ENCODE measurements at regions not wholly inside any gene's neighbourhood (a gene's known extent, or its start where the extent isn't known, plus 50 kb on each side); places are given as distances from the start of the nearest gene placed in this dataset.
A peak's percentile ranks its signal among the peaks of the same experiment; 100 is the strongest.
"Not testable (repeated sequence)": the region's sequence is repeated elsewhere in the genome, so short reads cannot be mapped to it uniquely, and the experiment has no call there.

DNA sequence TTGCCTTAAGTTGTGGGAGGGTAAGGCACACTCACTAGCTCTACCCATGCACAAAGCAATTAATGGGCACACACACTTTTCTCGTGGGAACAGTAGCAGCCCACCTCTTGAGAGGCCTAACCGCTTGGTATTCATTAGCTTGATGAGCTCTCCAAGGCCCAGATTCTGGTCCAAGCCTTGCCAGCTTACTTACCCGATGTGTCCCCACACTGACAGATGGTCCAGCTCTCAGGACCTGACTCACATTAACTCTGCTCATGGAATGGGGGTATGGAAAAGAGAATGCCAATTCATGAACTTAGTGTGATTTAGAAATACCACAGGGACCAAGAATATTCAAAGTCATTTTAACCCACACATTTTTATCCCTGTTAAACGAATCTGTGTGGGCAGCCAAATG, 106.8 kb upstream of the CACHD1 start:
- DNase-seq: no peak

DNA sequence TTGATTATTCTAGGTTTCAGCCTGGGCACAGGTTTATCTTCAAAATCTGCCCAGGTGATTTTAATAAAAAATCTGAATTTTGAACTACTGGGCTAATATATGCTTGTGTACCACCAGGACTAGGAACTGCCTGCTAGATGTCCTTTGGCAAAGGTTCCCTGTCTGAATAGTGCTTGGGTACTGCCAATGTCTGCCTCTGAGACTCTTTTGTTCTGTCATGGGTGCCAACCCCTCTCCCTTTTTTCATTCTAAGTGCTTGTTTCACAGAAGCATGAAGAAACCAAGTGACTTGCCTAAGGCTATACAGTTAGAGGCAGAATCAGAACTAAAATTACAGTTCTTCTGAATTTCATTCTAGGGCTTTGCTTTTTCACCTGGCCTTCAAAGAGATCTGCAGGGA, 106.3 kb upstream of the CACHD1 start:
- DNase-seq: no peak

DNA sequence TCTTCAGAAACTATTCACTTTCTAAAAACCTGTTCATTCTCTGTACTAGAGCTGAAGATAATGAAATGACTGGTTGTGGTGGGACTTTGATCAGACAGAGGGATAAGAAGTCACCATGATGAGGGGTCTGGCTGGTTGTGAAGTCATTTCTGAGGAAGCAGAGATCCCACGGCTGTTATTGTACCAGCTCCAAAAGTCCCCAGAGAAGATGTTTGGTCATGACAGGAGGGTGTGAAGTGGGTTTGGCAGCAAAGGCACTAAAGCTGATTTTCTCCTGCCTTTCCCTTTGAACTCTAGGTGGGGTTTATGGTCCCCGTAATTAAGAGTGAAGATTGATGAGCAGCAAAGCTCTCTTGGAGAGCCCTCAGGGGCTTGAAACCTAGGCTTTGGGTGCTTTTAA, 103.1 kb upstream of the CACHD1 start:
- DNase-seq: no peak

DNA sequence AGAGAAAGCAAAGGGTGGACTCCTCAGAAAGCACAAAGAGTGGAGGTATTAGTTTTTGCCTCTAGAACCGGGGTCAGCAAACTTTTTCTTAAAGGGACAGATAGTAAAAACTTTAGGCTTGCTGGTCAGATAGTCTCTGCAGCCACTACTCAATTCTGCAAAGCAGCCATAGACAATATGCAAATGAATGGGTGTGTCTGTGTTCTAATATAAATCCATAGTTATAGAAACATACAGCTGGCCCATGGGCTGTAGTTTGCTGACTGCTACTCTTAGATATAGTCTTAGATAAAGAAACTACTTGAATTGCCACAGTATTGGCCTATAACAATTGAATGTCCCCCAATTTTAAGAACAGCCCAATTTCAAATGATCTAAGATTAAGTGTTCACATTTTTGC, 101.6 kb upstream of the CACHD1 start:
- DNase-seq: peak; percentile 10 to 51

DNA sequence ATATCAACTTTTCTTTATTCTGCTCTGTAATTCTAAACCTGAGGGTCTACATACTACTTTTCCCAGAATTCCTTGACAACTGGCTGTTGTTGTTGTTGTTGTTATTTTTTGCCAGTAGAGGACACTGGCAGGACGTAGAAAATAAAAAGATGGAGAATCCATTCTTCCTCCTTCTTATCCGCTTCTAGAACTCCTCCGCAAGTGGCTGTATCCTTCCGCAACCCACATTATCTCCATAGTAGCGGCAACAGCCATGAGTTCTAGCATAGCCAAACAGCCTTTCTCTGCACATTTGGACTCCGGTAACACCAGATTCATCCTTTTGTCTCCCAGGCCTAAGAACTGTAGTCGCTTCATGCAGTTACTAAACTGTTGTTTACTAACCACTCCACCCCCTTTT, 91.1 kb upstream of the CACHD1 start:
- no peak for DNase-seq

DNA sequence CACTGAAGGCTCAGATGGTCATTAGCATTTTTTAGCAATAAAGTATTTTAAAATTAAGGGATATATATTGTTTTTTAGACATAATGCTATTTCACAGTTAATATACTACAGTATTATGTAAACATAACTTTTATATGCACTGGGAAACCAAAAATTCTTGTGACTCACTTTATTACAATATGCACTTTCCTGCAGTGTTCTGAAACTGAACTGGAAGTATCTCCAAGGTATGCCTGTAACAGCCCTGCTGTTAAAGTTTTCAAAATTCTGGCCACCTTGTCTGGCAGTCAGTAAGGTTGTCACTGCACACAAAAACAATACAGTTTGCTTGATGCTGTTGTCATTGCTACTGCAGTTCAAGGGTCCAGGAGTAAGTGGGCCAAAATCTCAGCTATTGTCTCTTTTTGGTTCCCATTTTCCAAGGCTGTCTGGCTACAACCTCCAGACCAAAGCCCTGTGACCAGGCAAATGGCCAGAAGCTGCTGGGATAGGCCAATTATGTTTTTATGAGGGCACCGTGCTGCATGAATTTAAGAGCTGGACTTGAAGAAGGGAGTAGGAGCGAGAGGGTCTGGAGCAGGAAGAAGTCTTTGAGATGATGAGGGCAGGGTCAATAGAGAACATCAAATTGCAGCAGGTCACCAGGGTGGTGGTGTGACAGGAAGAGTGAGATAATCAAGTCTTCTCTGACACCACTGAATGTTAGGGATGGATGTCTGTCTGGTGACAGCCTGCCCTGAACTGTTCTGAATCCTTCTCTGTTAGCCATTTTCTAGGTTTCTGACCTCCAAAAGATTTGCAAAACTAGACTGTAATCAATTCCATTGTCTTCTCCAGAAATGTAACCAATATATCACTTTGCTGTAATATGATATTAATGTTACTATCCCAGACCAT, 82.3 kb upstream of the CACHD1 start:
- no peak for DNase-seq

DNA sequence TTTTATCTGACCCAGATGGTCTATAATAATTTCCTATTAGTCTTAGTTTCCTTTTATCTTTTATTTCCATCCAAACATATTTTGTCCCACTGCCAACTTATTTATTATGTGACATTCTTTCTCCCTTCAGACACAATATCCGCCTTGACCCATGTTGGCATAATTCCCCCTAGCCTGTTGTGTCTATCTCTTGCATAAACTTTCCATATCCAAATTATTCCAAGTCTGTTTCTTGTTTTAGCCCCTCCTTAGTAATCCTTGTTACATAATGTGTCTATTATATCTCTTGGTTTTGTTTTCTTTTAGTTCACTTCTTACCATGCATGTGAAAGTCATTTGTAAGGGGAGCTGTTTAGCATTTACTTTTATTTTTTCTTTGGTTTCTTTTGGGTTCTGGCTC, 81.6 kb upstream of the CACHD1 start:
- DNase-seq: no peak

DNA sequence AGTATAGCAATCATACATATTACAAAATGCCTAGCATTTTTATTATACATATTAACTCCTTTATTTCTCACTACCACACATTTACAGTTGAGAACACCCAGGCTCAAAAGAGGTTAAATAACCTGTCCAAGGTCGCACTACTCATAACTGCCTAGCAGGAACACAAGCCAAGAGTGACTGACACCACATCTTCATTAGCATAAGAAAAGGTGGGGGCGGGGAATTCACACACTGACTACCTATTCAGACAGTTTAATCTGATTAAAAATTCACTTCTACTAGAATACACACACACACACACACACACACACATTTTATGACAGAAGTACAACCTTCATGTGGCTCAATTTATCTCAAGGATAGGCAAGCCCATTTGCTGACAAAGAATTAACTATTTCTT, 77.8 kb upstream of the CACHD1 start:
- no peak for DNase-seq

DNA sequence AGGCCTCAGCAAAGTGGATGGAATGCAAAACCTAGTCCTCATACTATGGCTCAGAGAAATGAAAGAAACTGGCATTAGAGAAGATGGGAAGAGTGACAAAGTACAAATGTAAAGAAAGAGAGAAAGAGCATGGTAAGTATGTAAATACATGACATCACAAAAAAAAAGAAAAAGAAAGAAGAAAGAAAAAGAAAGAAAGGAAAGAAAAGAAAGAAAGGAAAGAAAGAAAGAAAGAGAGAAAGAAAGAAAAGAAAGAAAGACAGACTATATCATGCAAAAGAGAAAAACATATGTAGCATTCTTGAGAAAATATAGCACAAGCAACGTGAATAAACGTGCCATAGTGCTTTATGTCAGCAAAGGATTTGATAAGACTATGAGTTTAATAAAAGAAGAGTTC, 76.1 kb upstream of the CACHD1 start:
- DNase-seq: no peak

DNA sequence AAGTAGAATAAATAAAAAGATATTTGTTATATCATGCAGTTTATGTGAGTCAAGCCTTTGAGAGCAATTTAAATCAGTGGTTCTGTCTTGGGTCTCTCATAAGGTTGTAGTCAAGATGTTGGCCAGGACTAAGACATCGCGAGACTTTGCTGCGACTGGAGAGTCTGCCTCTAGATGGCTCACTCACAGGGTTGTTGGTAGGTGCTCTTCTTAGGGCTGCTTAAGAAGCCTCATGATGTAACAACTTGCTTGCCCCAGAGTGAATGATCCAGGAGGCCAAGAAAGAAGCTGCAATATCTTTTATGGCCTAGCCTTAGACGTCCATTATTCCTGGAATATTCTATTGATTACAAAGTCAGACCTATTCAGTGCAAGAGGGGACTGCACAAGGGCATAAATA, 73.1 kb upstream of the CACHD1 start:
- no peak for DNase-seq

DNA sequence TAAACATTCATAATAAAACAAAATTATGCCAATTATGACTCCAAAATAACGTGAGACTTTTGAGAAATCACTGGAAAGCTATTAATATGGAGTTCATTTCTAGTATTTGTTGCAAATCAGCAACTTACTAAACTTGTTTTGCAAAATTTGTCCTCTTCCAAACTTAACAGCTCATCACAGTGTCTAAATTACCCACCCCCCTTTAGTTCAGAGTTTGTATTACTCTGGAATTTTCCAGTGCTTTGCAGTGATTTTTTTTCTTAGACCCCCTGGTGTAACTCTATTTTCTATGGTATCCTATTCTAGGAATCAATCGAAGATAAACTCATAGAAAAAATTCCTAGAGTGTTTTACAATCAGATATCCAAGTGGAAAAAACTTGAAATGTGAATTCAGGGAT, 72.4 kb upstream of the CACHD1 start:
- DNase-seq: no peak

DNA sequence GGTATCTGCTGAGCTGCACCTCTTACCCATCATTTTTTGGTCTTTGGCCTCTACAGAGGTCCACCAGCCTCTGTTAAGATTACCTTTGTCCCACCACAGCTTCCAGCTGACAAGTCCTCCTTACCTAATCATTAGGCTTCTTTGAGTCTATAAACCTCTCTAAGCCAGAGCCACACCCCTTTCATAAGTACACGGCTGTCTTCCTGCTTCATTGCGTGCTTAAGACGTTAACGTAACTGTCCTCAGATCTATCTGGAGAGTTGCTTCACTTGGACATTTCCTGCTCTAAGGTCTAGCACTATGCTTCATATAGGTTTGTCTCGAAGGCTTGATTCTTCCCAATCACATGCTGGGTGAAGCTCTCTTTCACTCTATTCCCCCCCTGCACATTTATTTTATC, 71.0 kb upstream of the CACHD1 start:
- no peak for DNase-seq

DNA sequence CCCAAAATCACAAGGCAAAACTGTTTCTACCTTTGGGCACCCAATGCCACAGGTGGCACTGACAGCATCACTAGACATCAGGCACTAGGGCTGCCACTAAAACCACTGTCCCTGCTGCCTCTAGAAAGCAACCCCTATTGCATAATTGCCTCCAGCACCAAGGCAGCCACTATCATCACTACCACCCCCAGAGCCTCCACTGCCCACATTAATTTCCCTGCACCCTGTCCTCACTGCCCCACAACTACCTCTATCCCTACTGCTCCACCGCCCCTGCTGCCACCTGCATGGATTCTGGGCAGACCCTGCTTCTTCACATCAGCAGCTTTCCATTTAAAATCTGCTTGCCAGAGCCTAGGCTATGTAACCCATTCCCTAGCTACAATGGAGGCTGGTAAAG, 68.6 kb upstream of the CACHD1 start:
- DNase-seq: no peak

DNA sequence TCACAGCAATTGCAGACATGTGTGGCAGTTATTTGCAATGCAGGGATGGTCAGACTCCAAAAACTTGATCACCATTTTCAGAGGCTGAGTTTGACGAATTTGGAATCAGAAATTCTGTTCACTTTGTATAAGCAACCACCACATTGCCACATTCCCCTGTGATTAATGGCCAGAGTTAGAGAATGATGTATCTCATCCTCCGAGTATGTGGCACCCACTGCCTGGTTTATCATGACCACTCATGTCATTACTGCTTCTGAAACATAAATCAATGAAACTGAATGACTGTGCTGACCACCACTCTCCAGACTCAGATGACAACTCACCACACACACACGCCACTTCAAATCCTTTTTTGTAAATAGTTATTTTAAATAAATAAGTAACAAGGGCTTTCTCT, 66.6 kb upstream of the CACHD1 start:
- no peak for DNase-seq

DNA sequence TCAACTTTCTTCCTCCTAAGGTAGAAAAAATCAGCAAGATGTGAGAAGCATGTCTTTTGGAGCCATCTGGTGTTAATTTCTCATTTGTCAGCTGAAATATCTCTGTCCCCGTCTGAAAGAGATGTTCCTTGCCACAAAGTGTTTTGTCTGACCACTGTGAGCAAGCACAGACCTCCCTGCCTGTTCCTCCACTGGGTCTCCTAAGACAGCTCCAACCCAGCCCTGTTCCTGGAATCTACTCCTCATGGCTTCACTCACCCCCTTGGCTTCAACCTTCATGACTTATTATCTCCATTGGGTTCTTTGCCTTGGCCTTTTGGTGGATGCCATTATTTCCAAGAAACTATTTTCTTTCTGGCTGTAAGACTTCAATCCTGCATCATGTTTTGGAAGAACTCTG, 65.7 kb upstream of the CACHD1 start:
- no peak for DNase-seq

DNA sequence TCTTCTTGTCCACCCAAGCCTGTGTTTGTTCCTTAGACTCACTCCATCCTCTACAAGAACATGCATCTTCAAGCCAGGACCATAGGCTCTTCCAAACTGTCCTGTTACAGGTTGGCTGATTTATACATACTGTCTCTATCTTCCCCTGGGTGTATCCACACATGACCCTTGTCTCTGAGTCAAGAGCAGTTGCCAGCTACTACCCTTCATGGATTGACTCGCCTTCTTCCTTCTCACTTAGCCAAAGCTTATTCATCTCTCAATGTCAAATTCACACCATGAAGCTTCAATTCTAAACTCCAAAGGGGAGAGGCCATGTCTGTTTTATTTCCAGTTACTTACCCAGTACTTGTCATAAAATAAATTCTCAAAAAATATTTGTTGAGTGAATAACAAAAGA, 64.1 kb upstream of the CACHD1 start:
- DNase-seq: no peak

DNA sequence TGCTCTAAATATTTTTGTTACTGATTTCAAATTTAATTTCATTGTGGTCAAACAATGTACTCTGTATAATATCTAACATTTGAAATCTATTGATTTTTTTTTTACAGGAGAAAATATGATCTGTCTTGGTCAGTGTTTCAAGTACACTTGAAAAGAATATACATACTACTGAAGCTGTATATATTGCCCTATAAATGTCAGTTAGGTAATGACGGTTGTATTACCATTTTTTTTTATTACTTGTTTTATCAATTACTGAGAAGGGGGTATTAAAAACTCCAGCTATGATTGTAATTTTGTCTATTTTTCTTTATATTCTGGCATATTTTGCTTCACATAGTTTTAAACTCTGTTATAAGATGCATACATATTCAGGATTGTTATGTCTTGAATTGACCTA, 59.7 kb upstream of the CACHD1 start:
- DNase-seq: no peak

DNA sequence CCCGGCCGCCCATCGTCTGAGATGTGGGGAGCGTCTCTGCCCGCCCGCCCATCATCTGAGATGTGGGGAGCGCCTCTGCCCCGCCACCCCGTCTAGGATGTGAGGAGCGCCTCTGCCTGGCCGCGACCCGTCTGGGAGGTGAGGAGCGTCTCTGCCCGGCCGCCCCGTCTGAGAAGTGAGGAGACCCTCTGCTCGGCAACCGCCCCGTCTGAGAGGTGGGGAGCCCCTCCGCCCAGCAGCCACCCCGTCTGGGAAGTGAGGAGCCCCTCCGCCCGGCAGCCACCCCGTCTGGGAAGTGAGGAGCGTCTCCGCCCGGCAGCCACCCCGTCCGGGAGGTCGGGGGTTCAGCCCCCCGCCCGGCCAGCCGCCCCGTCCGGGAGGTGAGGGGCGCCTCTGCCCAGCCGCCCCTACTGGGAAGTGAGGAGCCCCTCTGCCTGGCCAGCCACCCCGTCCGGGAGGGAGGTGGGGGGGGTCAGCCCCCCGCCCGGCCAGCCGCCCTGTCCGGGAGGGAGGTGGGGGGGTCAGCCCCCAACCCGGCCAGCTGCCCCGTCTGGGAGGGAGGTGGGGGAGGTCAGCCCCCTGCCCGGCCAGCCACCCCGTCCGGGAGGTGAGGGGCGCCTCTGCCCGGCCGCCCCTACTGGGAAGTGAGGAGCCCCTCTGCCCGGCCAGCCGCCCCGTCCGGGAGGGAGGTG, 54.9 kb upstream of the CACHD1 start:
- not testable (repeated sequence) for DNase-seq

DNA sequence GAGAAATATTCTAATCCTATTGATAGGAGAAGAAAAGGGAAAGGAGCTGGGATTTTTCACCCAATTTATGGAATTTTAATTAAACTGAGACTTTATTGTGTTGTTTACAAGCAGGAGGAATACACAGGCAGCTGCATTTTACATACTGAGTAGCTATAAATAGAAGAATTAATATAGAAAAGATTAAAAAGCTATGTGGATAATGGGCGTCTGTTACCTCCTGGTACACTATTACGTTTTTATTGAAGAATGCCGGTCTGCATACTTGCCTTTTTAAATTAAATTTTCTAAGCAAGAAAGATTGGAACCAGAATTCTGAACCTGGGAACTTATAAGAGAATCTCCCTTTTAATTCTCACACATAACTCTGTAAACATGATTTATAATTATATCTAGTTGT, 52.1 kb upstream of the CACHD1 start:
- no peak for DNase-seq
